CD1c-positive myeloid dendritic cell (primary cell): ENCODE measurements at regions not wholly inside any gene's neighbourhood (a gene's known extent, or its start where the extent isn't known, plus 50 kb on each side); places are given as distances from the start of the nearest gene placed in this dataset.
"Not testable (repeated sequence)": the region's sequence is repeated elsewhere in the genome, so short reads cannot be mapped to it uniquely, and the experiment has no call there.

Experiments used
- DNase-seq: peaks from one replicate; pipeline ENCODE4 v3.0.0-alpha.2; 2016; ENCODE audit errors: extremely low spot score

DNA sequence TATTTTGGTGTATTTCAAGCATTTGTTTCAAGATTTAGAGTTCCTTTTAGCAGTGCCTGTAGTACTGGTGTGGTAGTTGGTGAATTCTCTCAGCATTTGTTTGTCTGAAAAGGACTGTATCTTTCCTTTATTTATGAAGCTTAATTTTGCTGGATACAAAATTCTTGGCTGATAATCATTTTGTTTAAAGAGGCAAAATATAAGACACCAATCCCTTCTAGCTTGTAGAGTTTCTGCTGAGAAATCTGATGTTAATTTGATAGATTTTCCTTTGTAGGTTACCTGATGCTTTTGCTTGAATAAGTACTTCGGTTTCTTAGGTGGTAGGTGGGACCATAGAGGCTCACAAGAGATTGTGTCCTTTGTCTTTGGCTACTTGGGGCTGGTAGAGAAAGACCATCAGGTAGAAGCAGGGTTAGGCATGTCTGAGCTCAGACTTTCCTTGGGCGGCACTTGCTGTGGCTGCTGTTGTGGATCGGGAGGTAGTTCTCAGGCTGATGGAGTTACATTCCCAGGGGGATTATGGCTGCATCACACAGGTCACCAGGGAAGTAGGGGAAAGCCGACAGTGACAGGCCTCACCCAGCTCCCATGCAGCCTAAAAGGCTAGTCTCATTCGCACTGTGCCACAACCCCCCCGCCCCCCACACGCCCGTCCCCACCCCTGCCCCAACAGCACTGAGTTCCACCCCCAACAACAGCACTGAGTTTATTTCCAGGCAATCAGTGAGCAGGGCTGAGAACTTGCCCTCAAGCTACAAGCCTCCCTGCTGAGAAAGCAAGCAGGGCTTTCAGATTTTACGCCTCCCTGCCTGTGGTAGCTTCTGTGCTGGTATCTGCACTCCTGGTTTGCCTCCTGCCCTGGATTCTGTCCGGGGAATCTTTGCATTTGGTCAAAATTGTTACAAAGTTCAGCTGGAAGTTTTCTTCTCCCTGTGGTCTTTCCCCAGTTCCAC lies 127.1 kb upstream of the GLRA1 start:
- no peak for DNase-seq

- DNase-seq, result no peak
Measured at GRCh38 chr5:152046361-152046760, 121.7 kb upstream of the GLRA1 start.

DNA sequence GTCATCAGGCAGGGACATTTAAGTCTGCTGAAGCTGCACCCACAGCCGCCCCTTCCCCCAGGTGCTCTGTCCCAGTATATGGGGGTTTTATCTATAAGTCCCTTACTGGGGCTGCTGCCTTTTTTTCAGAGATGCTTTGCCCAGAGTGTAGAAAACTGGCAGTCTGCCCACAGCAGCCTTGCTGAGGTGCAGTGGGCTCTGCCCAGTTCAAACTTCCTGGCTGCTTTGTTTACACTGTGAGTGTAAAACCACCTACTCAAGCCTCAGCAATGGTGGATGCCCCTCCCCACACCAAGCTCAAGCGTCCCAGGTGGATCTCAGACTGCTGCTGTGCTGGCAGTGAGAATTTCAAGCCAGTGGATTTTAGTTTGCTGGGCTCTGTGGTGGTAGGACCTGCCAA lies 114.2 kb upstream of the GLRA1 start:
- DNase-seq, result not testable (repeated sequence)

GRCh38 chr5:152026328-152027024 lies 101.8 kb upstream of the GLRA1 start:
- not testable (repeated sequence) for DNase-seq

DNA sequence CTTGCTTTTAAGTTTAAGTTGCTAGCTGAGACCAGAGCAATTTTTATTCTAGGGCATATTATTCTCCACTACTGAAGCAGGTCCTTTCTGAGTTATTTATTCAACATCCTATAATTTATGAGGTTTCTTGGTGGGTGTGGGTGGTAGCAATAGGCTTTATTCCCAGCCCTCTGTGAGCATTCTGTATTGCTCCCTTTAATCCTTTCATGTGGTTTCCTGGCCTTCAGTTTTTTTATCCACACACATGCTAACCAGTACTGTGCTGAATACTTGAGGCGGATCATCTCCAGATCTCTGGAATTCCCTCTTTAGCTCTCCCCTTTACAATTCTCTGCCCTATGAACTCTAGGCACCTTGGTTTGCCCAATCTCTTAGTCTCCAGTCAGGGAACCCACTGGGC lies 91.8 kb upstream of the GLRA1 start:
- DNase-seq, result no peak

- no peak for DNase-seq
Measured at GRCh38 chr5:152007653-152008335, 83.1 kb upstream of the GLRA1 start.

DNA sequence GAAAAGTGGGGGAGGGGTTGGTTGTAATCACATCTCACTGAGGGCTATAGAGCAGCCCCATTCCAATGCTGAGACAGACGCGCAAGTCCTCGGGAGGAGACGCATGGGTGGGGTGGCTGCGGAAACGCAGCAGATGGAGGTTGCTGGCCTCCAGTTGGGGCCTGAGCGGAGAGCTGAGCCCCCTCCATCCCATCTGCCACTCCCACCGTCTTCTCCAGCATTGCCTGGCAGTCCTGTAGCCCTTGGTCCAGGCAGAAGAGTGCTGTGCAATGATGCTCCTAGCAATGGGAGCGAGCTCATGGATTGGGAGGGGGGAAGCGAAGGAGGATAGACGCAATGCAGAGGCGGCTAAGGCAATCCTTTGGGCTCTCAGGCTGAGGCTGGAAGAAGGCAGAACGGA lies 79.4 kb upstream of the GLRA1 start:
- DNase-seq, result no peak
